Kidney (tissue), 13 donors: ENCODE measurements at regions not wholly inside any gene's neighbourhood (a gene's known extent, or its start where the extent isn't known, plus 50 kb on each side); places are given as distances from the start of the nearest gene placed in this dataset.

ENCODE experiments used
- DNase-seq, 5 donors: peaks; one replicate each; pipeline ENCODE4 v3.0.0-alpha.2; 2013 to 2020
- FAIRE-seq: peaks from 2 replicates; lab custom pipeline; 2012; peaks lifted over from hg19 to GRCh38; lab: Jason Lieb, UNC
- H3K27ac ChIP-seq, 2 donors: one replicate each; pipeline ENCODE4 v1.7.0; 2013; ENCODE audit warnings: low read depth in 2 of 2, low read length in 2 of 2, inconsistent platforms in 1 of 2
- H3K27me3 ChIP-seq: one replicate; pipeline ENCODE4 v1.7.1; 2013; ENCODE audit warnings: low read length, inconsistent platforms; ENCODE audit not compliant: control insufficient read depth, insufficient read depth
- H3K36me3 ChIP-seq, 3 donors: one replicate each; pipeline versions ENCODE4 v1.7.0 to v1.7.1; 2013; ENCODE audit warnings: low read length in 3 of 3, control low read depth in 1 of 3, inconsistent platforms in 1 of 3; ENCODE audit not compliant: insufficient read depth in 3 of 3, control insufficient read depth in 2 of 3
- H3K4me1 ChIP-seq, 3 donors: one replicate each; pipeline versions ENCODE4 v1.7.0 to v1.7.1; 2013; ENCODE audit warnings: low read length in 3 of 3, inconsistent platforms in 1 of 3, low read depth in 1 of 3; ENCODE audit not compliant: control insufficient read depth in 2 of 3, insufficient read depth in 2 of 3
- H3K4me3 ChIP-seq, 3 donors: one replicate each; pipeline versions ENCODE4 v1.7.0 to v1.8.1; 2013; ENCODE audit warnings: low read length in 3 of 3, control low read depth in 1 of 3, inconsistent platforms in 1 of 3
- H3K9ac ChIP-seq, 3 donors: one replicate each; pipeline versions ENCODE4 v1.7.0 to v1.7.1; 2013; ENCODE audit warnings: low read length in 3 of 3, control low read depth in 1 of 3, inconsistent platforms in 1 of 3
- H3K9me3 ChIP-seq, 3 donors: one replicate each; pipeline versions ENCODE4 v1.7.0 to v1.7.1; 2013; ENCODE audit warnings: low read length in 3 of 3, control low read depth in 1 of 3, inconsistent platforms in 1 of 3; ENCODE audit not compliant: control insufficient read depth in 2 of 3, insufficient read depth in 1 of 3
- intact Hi-C: fragments of 100-400 bp; cut with DNase I; formaldehyde crosslinking; loops from one replicate; pipeline ENCODE4 v1.11.1; 2022
- TF ChIP-seq, protein P1 (sequence below): IDR thresholded peaks from 3 replicates; pipeline ENCODE4 v1.5.1; 2012; ENCODE audit warnings: mild to moderate bottlenecking, moderate library complexity, borderline replicate concordance; ENCODE audit not compliant: insufficient read depth; ENCODE audit errors: extremely low read depth
- donor health status: control.
- donor health status: control.
- donor health status: control.
- donor health status: control.
- donor health status: control.
- donor health status: DM: yes; HTN: yes; CAD: no.
- donor health status: Normal renal cell carcinoma (clear cell type).

DNA sequence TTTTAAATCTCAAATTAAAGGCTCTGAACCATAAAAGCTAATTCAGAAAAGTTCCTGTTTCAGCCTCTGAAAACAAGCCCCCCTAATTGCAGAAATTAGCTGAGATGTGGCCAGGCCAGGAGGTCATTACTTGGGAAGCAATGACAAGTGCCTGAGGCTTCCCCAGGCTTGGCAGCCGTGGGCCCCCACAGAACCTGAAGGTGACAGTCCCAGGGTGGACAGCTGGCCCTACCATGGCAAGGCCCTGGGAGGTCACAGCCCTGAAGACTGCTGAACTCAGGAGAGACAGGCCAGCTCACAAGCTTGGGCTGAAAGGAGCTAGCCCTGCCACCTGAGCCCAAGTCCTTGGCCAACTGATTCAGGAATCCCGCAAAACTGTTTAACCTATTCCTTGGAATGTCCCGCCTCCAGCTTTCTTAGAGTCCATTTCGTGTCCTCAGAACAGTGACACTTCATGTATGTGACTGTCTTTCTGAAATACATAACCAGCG lies 54.3 kb upstream of the PKDCC start:
- TF ChIP-seq, protein P1, sequence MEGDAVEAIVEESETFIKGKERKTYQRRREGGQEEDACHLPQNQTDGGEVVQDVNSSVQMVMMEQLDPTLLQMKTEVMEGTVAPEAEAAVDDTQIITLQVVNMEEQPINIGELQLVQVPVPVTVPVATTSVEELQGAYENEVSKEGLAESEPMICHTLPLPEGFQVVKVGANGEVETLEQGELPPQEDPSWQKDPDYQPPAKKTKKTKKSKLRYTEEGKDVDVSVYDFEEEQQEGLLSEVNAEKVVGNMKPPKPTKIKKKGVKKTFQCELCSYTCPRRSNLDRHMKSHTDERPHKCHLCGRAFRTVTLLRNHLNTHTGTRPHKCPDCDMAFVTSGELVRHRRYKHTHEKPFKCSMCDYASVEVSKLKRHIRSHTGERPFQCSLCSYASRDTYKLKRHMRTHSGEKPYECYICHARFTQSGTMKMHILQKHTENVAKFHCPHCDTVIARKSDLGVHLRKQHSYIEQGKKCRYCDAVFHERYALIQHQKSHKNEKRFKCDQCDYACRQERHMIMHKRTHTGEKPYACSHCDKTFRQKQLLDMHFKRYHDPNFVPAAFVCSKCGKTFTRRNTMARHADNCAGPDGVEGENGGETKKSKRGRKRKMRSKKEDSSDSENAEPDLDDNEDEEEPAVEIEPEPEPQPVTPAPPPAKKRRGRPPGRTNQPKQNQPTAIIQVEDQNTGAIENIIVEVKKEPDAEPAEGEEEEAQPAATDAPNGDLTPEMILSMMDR: no peak
- peak in 1 of 5 donors; percentile 20 for DNase-seq
- no peak overlapping the region for H3K27ac ChIP-seq
- no peak overlapping the region for H3K9ac ChIP-seq
- no peaks in the 10 kb centered on the region for H3K36me3 ChIP-seq
- no peak overlapping the region for H3K4me3 ChIP-seq
- H3K27me3 ChIP-seq: no peaks in the 10 kb centered on the region
- peaks cover 4 to 16% (median 6%) of the 10 kb centered on the region in 3 donors for H3K4me1 ChIP-seq
- intact Hi-C loops: no loop called here
- no peak for FAIRE-seq
- no peaks in the 10 kb centered on the region for H3K9me3 ChIP-seq

- Histone ChIP-seq H3K9ac (no peak overlapping the region), H3K4me1 (peaks cover 4 to 14% (median 6%) of the 10 kb centered on the region in 3 donors), H3K27me3 (no peaks in the 10 kb centered on the region), H3K36me3 (no peaks in the 10 kb centered on the region), H3K9me3 (no peaks in the 10 kb centered on the region), H3K4me3 (no peak overlapping the region), H3K27ac (no peak overlapping the region)
- intact Hi-C loops: no loop called here
- DNase-seq (no peak), FAIRE-seq (no peak)
- TF ChIP-seq, protein P1: no peak
Measured at GRCh38 chr2:41994233-41994637, 53.6 kb upstream of the PKDCC start.

DNA sequence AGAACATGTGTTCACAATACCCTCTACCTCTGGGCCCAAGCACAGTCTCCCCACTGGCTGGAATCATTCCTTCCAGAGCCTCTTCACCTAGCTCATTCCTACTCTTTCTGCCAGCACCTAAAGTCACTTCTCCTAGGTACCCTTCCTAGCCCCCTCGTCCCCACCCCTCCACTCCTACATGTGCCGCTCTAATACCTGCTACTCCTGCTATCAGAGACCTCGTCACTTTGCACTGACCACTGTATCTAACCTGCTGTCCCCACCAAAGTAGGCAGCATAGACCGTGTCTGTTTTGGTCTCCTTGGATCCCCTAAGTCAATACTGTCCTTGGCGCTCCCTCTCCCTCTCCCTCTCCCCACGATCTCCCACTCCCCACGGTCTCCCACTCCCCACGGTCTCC lies 53.2 kb upstream of the PKDCC start:
- Histone ChIP-seq H3K4me1 (peaks cover 4 to 14% (median 6%) of the 10 kb centered on the region in 3 donors), H3K4me3 (no peak overlapping the region), H3K27ac (no peak overlapping the region), H3K9me3 (no peaks in the 10 kb centered on the region), H3K27me3 (no peaks in the 10 kb centered on the region), H3K9ac (no peak overlapping the region), H3K36me3 (no peaks in the 10 kb centered on the region)
- FAIRE-seq: no peak
- DNase-seq: no peak
- intact Hi-C loops: no loop called here
- TF ChIP-seq, protein P1: no peak

- Histone ChIP-seq H3K27ac (no peak overlapping the region), H3K36me3 (no peaks in the 10 kb centered on the region), H3K9me3 (no peaks in the 10 kb centered on the region), H3K9ac (no peak overlapping the region), H3K27me3 (no peaks in the 10 kb centered on the region), H3K4me1 (peaks cover 0 to 22% (median under 1%) of the 10 kb centered on the region in 3 donors), H3K4me3 (no peak overlapping the region)
- intact Hi-C loops: no loop called here
- DNase-seq (no peak), FAIRE-seq (no peak)
- TF ChIP-seq, protein P1: no peak
Measured at GRCh38 chr2:41997561-41997960, 50.3 kb upstream of the PKDCC start.
